ENCODE measurements at regions not wholly inside any gene's neighbourhood (a gene's known extent, or its start where the extent isn't known, plus 50 kb on each side); places are given as distances from the start of the nearest gene placed in this dataset.

DNA sequence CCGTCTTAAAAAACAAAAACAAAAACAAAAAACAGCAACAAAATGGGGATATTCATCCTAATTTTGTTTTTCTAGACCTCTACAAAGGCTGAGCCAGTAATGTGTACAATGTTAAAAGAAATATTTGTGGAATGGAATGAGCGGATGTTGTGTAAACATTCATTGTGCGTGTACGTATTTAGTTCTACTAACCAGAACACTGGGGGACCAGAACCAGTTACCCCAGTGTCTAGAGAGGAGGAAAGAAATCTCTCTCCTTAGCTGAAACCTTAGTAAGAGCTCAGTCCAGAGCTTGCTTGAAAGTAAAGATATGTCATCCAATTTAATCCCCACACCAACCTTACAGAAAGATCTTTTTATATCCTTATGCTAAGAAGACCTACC, 106.7 kb upstream of the CPEB4 start:
- no peak for DNase-seq (ENCODE audit: low read depth)
- Histone ChIP-seq H3K4me3 (ENCODE audit: low read depth, low read length) (no peak overlapping the region), H3K27me3 (ENCODE audit: control insufficient read depth, insufficient read depth, low read length) (no peaks in the 10 kb centered on the region), H3K36me3 (ENCODE audit: control insufficient read depth, insufficient read depth, low read length) (no peaks in the 10 kb centered on the region)
- TF ChIP-seq, protein P1, sequence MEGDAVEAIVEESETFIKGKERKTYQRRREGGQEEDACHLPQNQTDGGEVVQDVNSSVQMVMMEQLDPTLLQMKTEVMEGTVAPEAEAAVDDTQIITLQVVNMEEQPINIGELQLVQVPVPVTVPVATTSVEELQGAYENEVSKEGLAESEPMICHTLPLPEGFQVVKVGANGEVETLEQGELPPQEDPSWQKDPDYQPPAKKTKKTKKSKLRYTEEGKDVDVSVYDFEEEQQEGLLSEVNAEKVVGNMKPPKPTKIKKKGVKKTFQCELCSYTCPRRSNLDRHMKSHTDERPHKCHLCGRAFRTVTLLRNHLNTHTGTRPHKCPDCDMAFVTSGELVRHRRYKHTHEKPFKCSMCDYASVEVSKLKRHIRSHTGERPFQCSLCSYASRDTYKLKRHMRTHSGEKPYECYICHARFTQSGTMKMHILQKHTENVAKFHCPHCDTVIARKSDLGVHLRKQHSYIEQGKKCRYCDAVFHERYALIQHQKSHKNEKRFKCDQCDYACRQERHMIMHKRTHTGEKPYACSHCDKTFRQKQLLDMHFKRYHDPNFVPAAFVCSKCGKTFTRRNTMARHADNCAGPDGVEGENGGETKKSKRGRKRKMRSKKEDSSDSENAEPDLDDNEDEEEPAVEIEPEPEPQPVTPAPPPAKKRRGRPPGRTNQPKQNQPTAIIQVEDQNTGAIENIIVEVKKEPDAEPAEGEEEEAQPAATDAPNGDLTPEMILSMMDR (IDR thresholded peaks at IDR 0.05; ENCODE audit: insufficient read depth, low read length, poor library complexity, severe bottlenecking), result no peak

DNA sequence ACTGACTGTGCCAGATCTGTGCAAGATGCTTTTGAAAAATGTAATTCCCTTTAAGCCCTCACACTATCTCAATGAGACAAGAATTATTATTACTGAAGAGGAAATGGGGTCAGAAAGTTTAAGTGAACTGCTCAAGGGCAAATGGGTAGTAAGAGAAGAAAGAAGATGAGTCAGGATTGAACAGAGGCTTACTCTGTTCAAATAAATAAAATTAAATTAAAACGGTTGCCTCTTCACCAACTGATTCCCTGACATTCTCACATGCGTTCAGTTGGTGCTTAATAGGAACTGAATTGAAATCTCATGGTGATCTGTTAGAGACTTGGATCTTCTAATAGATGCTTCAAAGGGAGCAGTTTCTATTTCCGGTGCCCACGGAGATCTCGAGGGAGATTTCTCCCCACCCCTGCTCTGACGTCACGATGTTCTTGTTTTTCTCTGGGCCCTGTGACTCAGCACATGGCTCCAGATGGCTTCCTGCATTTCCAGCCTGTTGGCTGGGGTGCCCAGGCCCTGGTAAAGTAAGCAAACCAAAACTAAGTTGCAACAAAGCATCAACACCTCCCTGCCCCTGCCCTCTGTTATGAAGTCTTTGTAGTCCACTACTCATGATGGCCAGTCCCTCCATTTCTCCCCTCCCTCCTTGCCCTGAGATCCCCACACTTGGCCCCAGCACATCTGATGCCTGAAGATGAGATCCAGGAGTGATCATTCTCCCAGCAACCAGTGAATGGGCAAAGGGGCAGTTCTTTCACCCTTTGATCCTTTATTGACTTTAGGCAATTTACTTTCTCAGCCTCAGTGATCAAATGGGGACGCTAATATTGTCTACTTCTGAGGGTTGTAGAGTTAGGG, 106.1 kb upstream of the CPEB4 start:
- Histone ChIP-seq H3K36me3 (ENCODE audit: control insufficient read depth, insufficient read depth, low read length) (no peaks in the 10 kb centered on the region), H3K27me3 (ENCODE audit: control insufficient read depth, insufficient read depth, low read length) (no peaks in the 10 kb centered on the region), H3K4me3 (ENCODE audit: low read depth, low read length) (no peak overlapping the region)
- DNase-seq (ENCODE audit: low read depth), result peak; percentile 61
- TF ChIP-seq, protein P1 (IDR thresholded peaks at IDR 0.05; ENCODE audit: insufficient read depth, low read length, poor library complexity, severe bottlenecking), result no peak

DNA sequence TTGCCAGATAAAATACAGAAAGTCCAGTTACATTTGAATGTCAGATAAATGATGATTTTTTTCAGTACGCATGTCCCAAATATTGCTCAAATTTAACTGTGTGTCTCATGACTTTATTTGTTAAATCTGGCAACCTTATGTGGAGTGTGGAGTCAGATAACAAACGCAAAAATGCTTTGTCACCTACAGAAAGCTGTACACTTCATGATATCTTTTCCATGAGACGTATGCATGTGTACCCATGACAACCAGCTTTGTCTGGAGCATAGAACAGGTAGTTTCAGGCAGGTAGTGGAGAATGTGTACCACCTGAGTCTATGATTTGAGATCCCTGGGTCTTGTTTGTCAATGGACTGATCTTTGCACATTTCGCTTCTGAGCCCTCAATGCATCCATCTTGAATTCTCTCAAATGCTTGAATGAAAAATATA, 105.5 kb upstream of the CPEB4 start:
- no peak overlapping the region for H3K4me3 ChIP-seq (ENCODE audit: low read depth, low read length)
- no peak for DNase-seq (ENCODE audit: low read depth)
- no peaks in the 10 kb centered on the region for H3K36me3 ChIP-seq (ENCODE audit: control insufficient read depth, insufficient read depth, low read length)
- TF ChIP-seq, protein P1 (IDR thresholded peaks at IDR 0.05; ENCODE audit: insufficient read depth, low read length, poor library complexity, severe bottlenecking), result no peak
- no peaks in the 10 kb centered on the region for H3K27me3 ChIP-seq (ENCODE audit: control insufficient read depth, insufficient read depth, low read length)

DNA sequence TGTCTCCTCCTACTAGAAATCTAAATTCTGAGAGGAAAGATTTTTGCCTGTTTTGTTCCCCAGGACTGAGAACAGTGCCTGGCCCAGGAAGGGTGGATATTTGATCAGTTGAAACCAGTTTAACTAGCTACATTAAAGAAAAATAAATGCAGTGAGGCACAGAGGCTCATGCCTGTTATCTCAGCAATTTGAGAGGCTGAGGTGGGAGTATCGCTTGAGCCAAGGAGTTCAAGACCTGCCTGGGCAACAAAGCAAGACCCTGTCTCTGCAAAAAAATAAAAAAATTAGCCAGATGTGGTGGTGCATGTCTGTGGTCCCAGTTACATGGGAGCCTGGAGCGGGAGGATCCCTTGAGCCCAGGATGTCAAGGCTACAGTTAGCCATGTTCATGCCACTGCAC, 104.8 kb upstream of the CPEB4 start:
- Histone ChIP-seq H3K4me3 (ENCODE audit: low read depth, low read length) (no peak overlapping the region), H3K27me3 (ENCODE audit: control insufficient read depth, insufficient read depth, low read length) (no peaks in the 10 kb centered on the region), H3K36me3 (ENCODE audit: control insufficient read depth, insufficient read depth, low read length) (no peaks in the 10 kb centered on the region)
- DNase-seq (ENCODE audit: low read depth), result no peak
- TF ChIP-seq, protein P1 (IDR thresholded peaks at IDR 0.05; ENCODE audit: insufficient read depth, low read length, poor library complexity, severe bottlenecking), result no peak

DNA sequence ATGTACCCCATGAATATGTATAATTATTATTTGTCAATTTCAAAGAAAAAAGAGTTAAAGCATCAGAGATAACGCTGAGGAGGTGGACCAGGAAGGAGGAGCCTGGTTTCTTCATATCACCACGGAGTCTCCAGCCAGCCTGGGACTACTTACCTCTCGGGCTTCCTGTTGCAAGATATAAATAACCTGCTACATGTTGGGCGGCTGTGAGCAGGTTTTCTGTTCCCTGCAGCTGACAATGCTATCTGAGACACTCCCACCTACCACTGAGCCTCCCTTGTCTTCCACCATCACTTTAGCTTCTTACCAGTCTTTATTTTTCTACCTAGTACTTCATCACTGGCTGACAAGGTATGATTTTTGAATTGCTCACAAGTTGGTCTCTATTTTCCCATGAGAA, 102.7 kb upstream of the CPEB4 start:
- TF ChIP-seq, protein P1 (IDR thresholded peaks at IDR 0.05; ENCODE audit: insufficient read depth, low read length, poor library complexity, severe bottlenecking), result no peak
- Histone ChIP-seq H3K36me3 (ENCODE audit: control insufficient read depth, insufficient read depth, low read length) (no peaks in the 10 kb centered on the region), H3K4me3 (ENCODE audit: low read depth, low read length) (no peak overlapping the region), H3K27me3 (ENCODE audit: control insufficient read depth, insufficient read depth, low read length) (no peaks in the 10 kb centered on the region)
- no peak for DNase-seq (ENCODE audit: low read depth)

DNA sequence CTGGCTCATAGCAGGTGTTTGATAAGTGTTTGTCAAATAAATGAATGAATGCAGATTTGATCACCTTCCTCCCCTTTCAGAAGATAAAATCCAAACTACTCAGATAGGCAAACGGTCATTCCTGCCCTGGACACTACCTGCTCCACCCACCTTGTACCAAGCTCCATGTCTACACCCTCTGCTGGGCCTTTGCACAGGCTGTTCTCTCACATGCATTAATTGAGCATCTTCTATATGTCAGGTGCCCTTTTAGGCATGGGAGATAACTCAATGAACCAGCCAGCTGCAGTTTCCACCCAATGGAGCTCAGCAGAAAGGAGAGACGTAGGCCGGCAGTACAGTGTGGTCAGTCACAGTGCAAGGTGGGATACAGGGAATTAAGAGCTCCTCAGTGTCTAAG, 102.3 kb upstream of the CPEB4 start:
- TF ChIP-seq, protein P1 (IDR thresholded peaks at IDR 0.05; ENCODE audit: insufficient read depth, low read length, poor library complexity, severe bottlenecking), result no peak
- H3K36me3 ChIP-seq (ENCODE audit: control insufficient read depth, insufficient read depth, low read length), result no peaks in the 10 kb centered on the region
- H3K4me3 ChIP-seq (ENCODE audit: low read depth, low read length), result no peak overlapping the region
- no peak for DNase-seq (ENCODE audit: low read depth)
- no peaks in the 10 kb centered on the region for H3K27me3 ChIP-seq (ENCODE audit: control insufficient read depth, insufficient read depth, low read length)

Measured in kidney epithelial cell (primary cell).